Neural progenitor cell (in vitro differentiated cells): ENCODE measurements at regions not wholly inside any gene's neighbourhood (a gene's known extent, or its start where the extent isn't known, plus 50 kb on each side); places are given as distances from the start of the nearest gene placed in this dataset.
"Not testable (repeated sequence)": the region's sequence is repeated elsewhere in the genome, so short reads cannot be mapped to it uniquely, and the experiment has no call there.

Source experiments
- CTCF ChIP-seq: fragments of 200-600 bp; sonication (generic); IDR thresholded peaks from 2 replicates; pipeline ENCODE4 v1.5.1; 2017; ENCODE audit warnings: antibody characterized with exemption, mild to moderate bottlenecking
- EZH2 ChIP-seq: fragments of 200-600 bp; sonication (generic); IDR thresholded peaks from 2 replicates; pipeline ENCODE4 v1.6.1; 2017; ENCODE audit warnings: antibody characterized with exemption, mild to moderate bottlenecking, moderate library complexity

DNA sequence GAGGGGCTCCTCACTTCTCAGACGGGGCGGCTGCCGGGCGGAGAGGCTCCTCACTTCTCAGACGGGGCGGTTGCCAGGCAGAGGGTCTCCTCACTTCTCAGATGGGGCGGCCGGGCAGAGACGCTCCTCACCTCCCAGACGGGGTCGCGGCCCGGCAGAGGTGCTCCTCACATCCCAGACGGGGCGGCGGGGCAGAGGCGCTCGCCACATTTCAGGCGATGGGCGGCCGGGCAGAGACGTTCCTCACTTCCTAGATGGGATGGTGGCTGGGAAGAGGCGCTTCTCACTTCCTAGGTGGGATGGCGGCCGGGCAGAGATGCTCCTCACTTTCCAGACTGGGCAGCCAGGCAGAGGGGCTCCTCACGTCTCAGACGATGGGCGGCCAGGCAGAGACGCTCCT, 167.4 kb upstream of the C2CD4B start:
- not testable (repeated sequence) for TF ChIP-seq CTCF, EZH2
